ENCODE measurements at regions not wholly inside any gene's neighbourhood (a gene's known extent, or its start where the extent isn't known, plus 50 kb on each side); places are given as distances from the start of the nearest gene placed in this dataset.

GRCh38 chr6:1113916-1114540 is 197.9 kb upstream of the FOXQ1 start:
- TF ChIP-seq POLR2A (IDR thresholded peaks at IDR 0.05; ENCODE audit: low read length) = no peak
- no peak for TF ChIP-seq GATA1 (IDR thresholded peaks at IDR 0.05; ENCODE audit: low read depth, low read length)
